Endothelial cell of umbilical vein (primary cell): ENCODE measurements at regions not wholly inside any gene's neighbourhood (a gene's known extent, or its start where the extent isn't known, plus 50 kb on each side); places are given as distances from the start of the nearest gene placed in this dataset.

Source experiments
- BruUV-seq: library from RNA; stranded (reverse); fragments of 400-500 nt; replicated peaks from 2 replicates; lab custom pipeline; 2021; lab: Mats Ljungman, UMichigan
- CTCF ChIA-PET: fragments of 300-600, 350-600 bp; sonication (Branson Sonifier 250); formaldehyde crosslinking; loops from one replicate; lab custom pipeline; 2021; ENCODE audit warnings: antibody characterized with exemption, inconsistent platforms; lab: Charles Lee
- POLR2A ChIA-PET: fragments of 300-600, 350-600 bp; sonication (Branson Sonifier 250); formaldehyde crosslinking; loops from one replicate; lab custom pipeline; 2021; ENCODE audit warnings: antibody characterized with exemption, inconsistent platforms; lab: Charles Lee
- DNase-seq: peaks from one replicate; pipeline ENCODE4 v3.0.0-alpha.2; 2011; ENCODE audit warnings: low read depth, low spot score
- FAIRE-seq: peaks from 2 replicates; lab custom pipeline; 2011; peaks lifted over from hg19 to GRCh38; lab: Jason Lieb, UNC
- H2AFZ ChIP-seq: 2 replicates; pipeline ENCODE4 v1.6.0; 2012; ENCODE audit warnings: low read depth, low read length, control low read depth, inconsistent platforms
- H3K27ac ChIP-seq: 2 replicates; pipeline ENCODE4 v1.5.1; 2011; ENCODE audit warnings: low read depth, mild to moderate bottlenecking, control low read depth, low read length, moderate library complexity; ENCODE audit not compliant: insufficient read depth
- H3K27me3 ChIP-seq, 2 experiments: 2 replicates each; pipeline versions ENCODE4 v1.6.0 to v1.6.1; 2011; ENCODE audit warnings: low read length in 2 of 2, mixed read lengths in 1 of 2; ENCODE audit not compliant: control insufficient read depth in 2 of 2, insufficient read depth in 2 of 2
- H3K36me3 ChIP-seq, 2 experiments: 2 replicates in 1 of 2; 3 replicates in 1 of 2; pipeline ENCODE4 v1.5.1; 2011; ENCODE audit warnings: low read length in 2 of 2, mild to moderate bottlenecking in 1 of 2, moderate library complexity in 1 of 2; ENCODE audit not compliant: control insufficient read depth in 2 of 2, insufficient read depth in 2 of 2; ENCODE audit errors: extremely low read depth in 1 of 2
- H3K4me1 ChIP-seq: 3 replicates; pipeline ENCODE4 v1.5.1; 2011; ENCODE audit warnings: mild to moderate bottlenecking, low read length; ENCODE audit not compliant: control insufficient read depth, insufficient read depth; ENCODE audit errors: extremely low read depth
- H3K4me2 ChIP-seq: 2 replicates; pipeline ENCODE4 v1.6.1; 2011; ENCODE audit warnings: low read length, control low read depth, mixed read lengths; ENCODE audit not compliant: insufficient read depth
- H3K4me3 ChIP-seq, 3 experiments: fragments of 200-600 bp in 1 of 3; sonication (generic), shearing (Covaris generic) in 1 of 3; replicated peaks in 1 of 3; 2 replicates each; pipeline ENCODE4 v1.5.1; 2011 to 2016; ENCODE audit warnings: control low read depth in 3 of 3, low read length in 3 of 3, mild to moderate bottlenecking in 2 of 3, inconsistent platforms in 1 of 3, low read depth in 1 of 3, moderate library complexity in 1 of 3; ENCODE audit not compliant: insufficient read depth in 1 of 3
- H3K79me2 ChIP-seq: 2 replicates; pipeline ENCODE4 v1.6.0; 2012; ENCODE audit warnings: low read length, inconsistent platforms; ENCODE audit not compliant: control insufficient read depth, insufficient read depth
- H3K9ac ChIP-seq: replicated peaks from 2 replicates; pipeline ENCODE3; 2011; ENCODE audit warnings: low read length, control low read depth; ENCODE audit not compliant: insufficient read depth; ENCODE audit errors: extremely low read depth
- H3K9me1 ChIP-seq: replicated peaks from 3 replicates; pipeline ENCODE4 v1.6.0; 2011; ENCODE audit warnings: mild to moderate bottlenecking, low read length; ENCODE audit not compliant: control insufficient read depth, insufficient read depth; ENCODE audit errors: extremely low read depth
- H3K9me3 ChIP-seq: replicated peaks from 2 replicates; pipeline ENCODE4 v1.5.1; 2012; ENCODE audit warnings: low read length, inconsistent platforms; ENCODE audit not compliant: control insufficient read depth, insufficient read depth
- H4K20me1 ChIP-seq: replicated peaks from 2 replicates; pipeline ENCODE3; 2011; ENCODE audit warnings: mild to moderate bottlenecking, low read length; ENCODE audit not compliant: control insufficient read depth, insufficient read depth; ENCODE audit errors: extremely low read depth
- EZH2 ChIP-seq: IDR thresholded peaks from 2 replicates; pipeline ENCODE4 v1.6.1; 2012; ENCODE audit warnings: borderline replicate concordance, low read depth, mild to moderate bottlenecking, moderate library complexity, low read length, inconsistent platforms; ENCODE audit not compliant: severe bottlenecking
- FOS ChIP-seq: IDR thresholded peaks from 2 replicates; pipeline ENCODE4 v1.6.1; 2011; ENCODE audit warnings: mild to moderate bottlenecking, low read length, moderate library complexity, borderline replicate concordance; ENCODE audit not compliant: insufficient read depth
- GATA2 ChIP-seq: IDR thresholded peaks from 2 replicates; pipeline ENCODE4 v1.7.0; 2011; ENCODE audit warnings: low read depth, mild to moderate bottlenecking, moderate library complexity, mixed read lengths, low read length; ENCODE audit not compliant: insufficient read length, insufficient read depth
- JUN ChIP-seq: IDR thresholded peaks from 2 replicates; pipeline ENCODE4 v1.6.1; 2011; ENCODE audit warnings: borderline replicate concordance, low read depth; ENCODE audit not compliant: insufficient read length, insufficient read depth
- MYC ChIP-seq: IDR thresholded peaks from one replicate; pipeline ENCODE4 v1.6.1; 2011; ENCODE audit warnings: mild to moderate bottlenecking, low read depth, low read length
- POLR2A ChIP-seq: IDR thresholded peaks from 2 replicates; pipeline ENCODE4 v1.6.1; 2012; ENCODE audit warnings: low read depth, mild to moderate bottlenecking, control low read depth, low read length
- POLR2AphosphoS5 ChIP-seq: IDR thresholded peaks from 2 replicates; pipeline ENCODE4 v1.6.1; 2012; ENCODE audit warnings: low read depth, mild to moderate bottlenecking, control low read depth, low read length, moderate library complexity; ENCODE audit not compliant: insufficient read depth
- dilution Hi-C: fragments of 300-500 bp; cut with MboI; formaldehyde crosslinking; loops from one replicate; pipeline ENCODE4 v1.15.0; 2019; ENCODE audit warnings: low sequenced_read_pairs; ENCODE audit not compliant: extremely low pct_ligation_motif_present
- intact Hi-C: fragments of 100-400 bp; cut with micrococcal nuclease; formaldehyde crosslinking; loops from one replicate; pipeline ENCODE4 v1.10.0; 2022
- TF ChIP-seq, protein P1 (sequence below): IDR thresholded peaks from 2 replicates; pipeline ENCODE4 v1.6.1; 2011; ENCODE audit not compliant: insufficient read depth, insufficient read length
- TF ChIP-seq, protein P2 (sequence below), 2 donors: IDR thresholded peaks; 1 replicate in 1 of 2; 2 replicates in 1 of 2; pipeline ENCODE4 v1.5.1; 2011; ENCODE audit warnings: low read length in 2 of 2, mild to moderate bottlenecking in 2 of 2, moderate library complexity in 2 of 2, control low read depth in 1 of 2, inconsistent platforms in 1 of 2, low read depth in 1 of 2; ENCODE audit not compliant: insufficient read depth in 1 of 2; ENCODE audit errors: extremely low read depth in 1 of 2

DNA sequence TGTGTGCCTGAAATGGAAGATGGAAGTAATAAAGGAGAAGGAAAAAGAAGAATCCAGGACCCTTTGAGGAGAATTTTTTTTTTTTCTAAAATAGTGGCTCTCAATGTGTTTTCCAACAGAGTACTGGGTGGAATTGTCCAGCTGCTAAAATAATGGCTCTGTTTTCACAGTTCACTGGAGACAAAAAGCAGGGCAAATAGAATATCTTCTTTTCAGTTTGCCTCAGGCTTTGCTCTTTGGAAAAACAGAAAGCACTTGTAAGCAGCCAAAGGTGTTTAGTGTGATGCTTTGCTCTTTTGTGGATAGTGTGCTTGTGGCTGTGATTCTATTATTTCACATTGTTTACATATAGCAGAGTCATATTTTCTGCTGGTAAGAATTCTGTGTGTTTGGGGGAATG lies 77.4 kb upstream of the MROH9 start:
- Histone ChIP-seq H2AFZ (no peak overlapping the region), H3K36me3 (no peaks in the 10 kb centered on the region), H3K79me2 (no peaks in the 10 kb centered on the region), H3K4me3 (no peak overlapping the region), H3K27ac (no peak overlapping the region), H3K4me2 (no peak overlapping the region), H3K9me3 (no peaks in the 10 kb centered on the region), H3K9me1 (no peaks in the 10 kb centered on the region), H3K4me1 (no peaks in the 10 kb centered on the region), H4K20me1 (no peaks in the 10 kb centered on the region), H3K9ac (no peak overlapping the region), H3K27me3 (peaks cover 0 to 3% of the 10 kb centered on the region in 2 experiments)
- no TSS peak for BruUV-seq
- TF ChIP-seq MYC: no peak
- TF ChIP-seq, protein P1, sequence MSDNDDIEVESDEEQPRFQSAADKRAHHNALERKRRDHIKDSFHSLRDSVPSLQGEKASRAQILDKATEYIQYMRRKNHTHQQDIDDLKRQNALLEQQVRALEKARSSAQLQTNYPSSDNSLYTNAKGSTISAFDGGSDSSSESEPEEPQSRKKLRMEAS: no peak
- no peak for TF ChIP-seq JUN
- TF ChIP-seq POLR2A: no peak
- no peak for TF ChIP-seq EZH2
- TF ChIP-seq GATA2: no peak
- TF ChIP-seq FOS: no peak
- no peak for TF ChIP-seq POLR2AphosphoS5
- TF ChIP-seq, protein P2, sequence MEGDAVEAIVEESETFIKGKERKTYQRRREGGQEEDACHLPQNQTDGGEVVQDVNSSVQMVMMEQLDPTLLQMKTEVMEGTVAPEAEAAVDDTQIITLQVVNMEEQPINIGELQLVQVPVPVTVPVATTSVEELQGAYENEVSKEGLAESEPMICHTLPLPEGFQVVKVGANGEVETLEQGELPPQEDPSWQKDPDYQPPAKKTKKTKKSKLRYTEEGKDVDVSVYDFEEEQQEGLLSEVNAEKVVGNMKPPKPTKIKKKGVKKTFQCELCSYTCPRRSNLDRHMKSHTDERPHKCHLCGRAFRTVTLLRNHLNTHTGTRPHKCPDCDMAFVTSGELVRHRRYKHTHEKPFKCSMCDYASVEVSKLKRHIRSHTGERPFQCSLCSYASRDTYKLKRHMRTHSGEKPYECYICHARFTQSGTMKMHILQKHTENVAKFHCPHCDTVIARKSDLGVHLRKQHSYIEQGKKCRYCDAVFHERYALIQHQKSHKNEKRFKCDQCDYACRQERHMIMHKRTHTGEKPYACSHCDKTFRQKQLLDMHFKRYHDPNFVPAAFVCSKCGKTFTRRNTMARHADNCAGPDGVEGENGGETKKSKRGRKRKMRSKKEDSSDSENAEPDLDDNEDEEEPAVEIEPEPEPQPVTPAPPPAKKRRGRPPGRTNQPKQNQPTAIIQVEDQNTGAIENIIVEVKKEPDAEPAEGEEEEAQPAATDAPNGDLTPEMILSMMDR (IDR thresholded peaks at IDR 0.05; ENCODE audit: extremely low read depth in 1 of 2, insufficient read depth in 1 of 2, low read depth in 1 of 2, low read length in 2 of 2): no peak
- FAIRE-seq (no peak), DNase-seq (no peak)
- intact Hi-C loops (no loop called here), dilution Hi-C loops (no loop called here)
- ChIA-PET POLR2A (no interaction called here), CTCF (no interaction called here)
